Right lobe of liver (tissue), 6 donors: ENCODE measurements at regions not wholly inside any gene's neighbourhood (a gene's known extent, or its start where the extent isn't known, plus 50 kb on each side); places are given as distances from the start of the nearest gene placed in this dataset.
"Not testable (repeated sequence)": the region's sequence is repeated elsewhere in the genome, so short reads cannot be mapped to it uniquely, and the experiment has no call there.

Source experiments
- ATAC-seq, 4 donors: fragments of 200-7000 bp; cut with Tn5 transposase; one replicate each; pipeline ENCODE4 v1.9.1; 2020; ENCODE audit warnings: mild to moderate bottlenecking in 4 of 4, moderate library complexity in 4 of 4
- DNase-seq, 3 donors: peaks; one replicate each; pipeline ENCODE4 v3.0.0-alpha.2; 2020
- H3K27ac ChIP-seq, 3 donors: fragments of 200-600 bp; one replicate each; pipeline ENCODE4 v1.8.0; 2022
- H3K27me3 ChIP-seq, 2 donors: fragments of 200-600 bp; one replicate each; pipeline ENCODE4 v1.8.0; 2022
- H3K36me3 ChIP-seq, 4 donors: fragments of 200-600 bp; sonication (generic) in 1 of 4; one replicate each; pipeline versions ENCODE4 v1.5.1 to v1.8.0; 2017 to 2022; ENCODE audit warnings: control low read depth in 1 of 4
- H3K4me1 ChIP-seq, 4 donors: fragments of 200-600 bp; sonication (generic) in 1 of 4; one replicate each; pipeline versions ENCODE4 v1.5.1 to v1.8.0; 2017 to 2022; ENCODE audit warnings: control low read depth in 1 of 4
- H3K4me3 ChIP-seq, 3 donors: fragments of 200-600 bp; one replicate each; pipeline ENCODE4 v1.8.0; 2022
- H3K9me3 ChIP-seq, 4 donors: fragments of 200-600 bp; sonication (generic) in 1 of 4; one replicate each; pipeline versions ENCODE4 v1.5.1 to v1.8.0; 2017 to 2022; ENCODE audit warnings: control low read depth in 1 of 4
- CTCF ChIP-seq, 4 donors: fragments of 200-600 bp in 3 of 4; fragments of 450-650 bp in 1 of 4; IDR thresholded peaks; one replicate each; pipeline versions ENCODE4 v1.5.1 to v1.8.0; 2016 to 2022; ENCODE audit warnings: antibody characterized with exemption in 4 of 4, mild to moderate bottlenecking in 2 of 4
- POLR2A ChIP-seq: fragments of 450-650 bp; IDR thresholded peaks from one replicate; pipeline ENCODE4 v1.6.1; 2017; ENCODE audit warnings: antibody characterized with exemption, mild to moderate bottlenecking
- WGBS: methylation state at CpG from one replicate; pipeline ENCODE4 v1.1.6; 2018; ENCODE audit warnings: low coverage, low lambda C conversion rate; ENCODE audit not compliant: insufficient coverage; ENCODE audit errors: missing lambda C conversion rate; 5-methylcytosine and 5-hydroxymethylcytosine counted together
- intact Hi-C, 2 donors: fragments of 100-400 bp; cut with DNase I; formaldehyde crosslinking; loops; one replicate each; pipeline versions ENCODE4 v1.11.2 to v1.14.1; 2022
- donor health status: DM: no; HTN: yes; CAD: no.
- donor health status: DM: no; HTN: no; CAD: no.
- donor health status: DM: no; HTN: no; CAD: no.
- donor health status: DM: no; HTN: yes; CAD: no.
- donor health status: DM: no; HTN: yes; CAD: no.

GRCh38 chr7:54188843-54189242, 353.3 kb upstream of the VSTM2A start:
- TF ChIP-seq POLR2A (no peak), CTCF (IDR thresholded peaks at IDR 0.05) (no peak)
- ATAC-seq (no peak), DNase-seq (no peak)
- H3K4me1 ChIP-seq = peaks cover 0 to 5% (median 0%) of the 10 kb centered on the region in 4 donors
- H3K36me3 ChIP-seq = no peaks in the 10 kb centered on the region
- H3K9me3 ChIP-seq = no peaks in the 10 kb centered on the region
- H3K27me3 ChIP-seq = no peaks in the 10 kb centered on the region
- whole genome bisulfite sequencing = 72% methylated on average over 2 of the region's 2 CpGs
- H3K4me3 ChIP-seq = no peak overlapping the region
- no peak overlapping the region for H3K27ac ChIP-seq
- intact Hi-C loops = no loop called here

- no peaks in the 10 kb centered on the region for H3K27me3 ChIP-seq
- no peak for TF ChIP-seq CTCF (IDR thresholded peaks at IDR 0.05)
- TF ChIP-seq POLR2A = no peak
- WGBS = 67% methylated on average over 2 of the region's 2 CpGs
- no peak overlapping the region for H3K27ac ChIP-seq
- H3K9me3 ChIP-seq = no peaks in the 10 kb centered on the region
- H3K36me3 ChIP-seq = no peaks in the 10 kb centered on the region
- ATAC-seq (no peak), DNase-seq (no peak)
- no peak overlapping the region for H3K4me3 ChIP-seq
- intact Hi-C loops = no loop called here
- peaks cover 0 to 5% (median 0%) of the 10 kb centered on the region in 4 donors for H3K4me1 ChIP-seq
Observed at GRCh38 chr7:54189330-54189729, 352.8 kb upstream of the VSTM2A start.

- DNase-seq (no peak), ATAC-seq (no peak)
- H3K27ac ChIP-seq = no peak overlapping the region
- no peaks in the 10 kb centered on the region for H3K27me3 ChIP-seq
- intact Hi-C loops = no loop called here
- H3K36me3 ChIP-seq = no peaks in the 10 kb centered on the region
- H3K4me3 ChIP-seq = no peak overlapping the region
- no peaks in the 10 kb centered on the region for H3K9me3 ChIP-seq
- TF ChIP-seq CTCF (IDR thresholded peaks at IDR 0.05) (no peak), POLR2A (no peak)
- H3K4me1 ChIP-seq = no peaks in the 10 kb centered on the region
Observed at GRCh38 chr7:54201501-54201900, 340.7 kb upstream of the VSTM2A start.

DNA sequence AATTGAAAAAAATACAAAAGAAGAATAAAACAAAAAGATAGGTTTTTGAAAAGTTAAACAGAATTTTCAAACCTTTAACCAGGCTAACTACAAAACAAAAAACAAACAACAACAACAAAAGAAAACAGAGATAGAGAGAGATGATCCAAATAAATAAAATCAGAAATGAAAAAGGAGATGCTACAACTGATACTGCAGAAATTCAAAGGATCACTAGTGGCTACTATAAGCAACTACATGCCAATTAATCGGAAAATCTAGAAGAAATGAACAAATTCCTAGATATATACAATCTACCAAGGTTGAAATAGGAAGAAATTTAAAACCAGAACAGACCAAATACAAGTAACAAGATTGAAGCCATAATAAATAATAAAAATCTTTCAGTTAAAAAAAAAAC, 326.8 kb upstream of the VSTM2A start:
- Histone ChIP-seq H3K4me1 (no peaks in the 10 kb centered on the region), H3K4me3 (no peak overlapping the region), H3K36me3 (no peaks in the 10 kb centered on the region), H3K27ac (no peak overlapping the region), H3K27me3 (no peaks in the 10 kb centered on the region), H3K9me3 (no peaks in the 10 kb centered on the region)
- TF ChIP-seq POLR2A (no peak), CTCF (IDR thresholded peaks at IDR 0.05) (no peak)
- intact Hi-C loops = no loop called here
- 36% methylated on average over 1 of the region's 1 CpG for WGBS
- DNase-seq = no peak
- ATAC-seq = no peak

GRCh38 chr7:54226030-54226429, 316.1 kb upstream of the VSTM2A start:
- H3K27me3 ChIP-seq, H3K4me1 ChIP-seq, intact Hi-C loops, ATAC-seq, H3K27ac ChIP-seq, H3K36me3 ChIP-seq, H3K4me3 ChIP-seq, DNase-seq, H3K9me3 ChIP-seq: not testable (repeated sequence)
